OCI-M1 (cell line): ENCODE measurements at regions not wholly inside any gene's neighbourhood (a gene's known extent, or its start where the extent isn't known, plus 50 kb on each side); places are given as distances from the start of the nearest gene placed in this dataset.
"Not testable (repeated sequence)": the region's sequence is repeated elsewhere in the genome, so short reads cannot be mapped to it uniquely, and the experiment has no call there.

Experiments
- DNase-seq: peaks from one replicate; lab custom pipeline; 2025; lab: John Stamatoyannopoulos, UW

DNA sequence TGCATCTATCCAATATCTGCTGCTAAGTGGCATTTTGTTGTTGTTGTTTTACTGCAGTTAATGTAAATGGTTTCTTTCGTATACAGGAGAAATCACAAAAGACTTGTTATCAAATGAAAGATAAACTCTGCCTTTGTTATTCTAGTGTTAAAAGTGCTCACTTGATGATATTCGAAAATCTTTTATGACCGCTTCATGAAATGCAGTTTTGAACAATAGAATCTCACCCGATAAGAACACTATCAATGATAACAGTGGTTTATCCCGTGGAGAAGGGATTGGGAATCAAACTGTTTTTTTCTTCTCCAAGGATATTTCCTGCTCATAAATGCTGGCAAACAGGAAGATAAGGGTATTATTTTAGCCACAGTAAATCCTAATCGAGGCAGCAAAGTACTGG is 1366.3 kb downstream of the OLFM4 start:
- no peak for DNase-seq

DNA sequence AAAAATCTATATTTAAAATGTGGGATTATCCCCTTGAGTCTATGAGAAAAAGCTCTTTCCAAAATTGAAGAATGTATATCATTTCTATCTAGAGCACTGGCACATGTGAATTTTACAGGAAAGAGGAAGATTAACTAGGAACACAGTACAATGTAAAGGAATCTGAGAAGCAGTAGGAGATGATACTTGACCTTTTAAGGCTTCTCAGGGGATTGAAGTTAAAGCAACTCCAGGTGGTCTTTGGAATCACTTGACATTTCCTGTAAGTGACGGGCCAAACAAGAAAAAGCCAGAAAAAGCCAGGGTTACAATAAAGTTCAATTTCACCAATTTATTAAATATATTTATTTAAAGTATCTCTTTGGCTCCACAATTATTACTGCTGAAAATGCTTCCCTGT is 1373.9 kb downstream of the OLFM4 start:
- no peak for DNase-seq

GRCh38 chr13:54415753-54416366 is 1387.2 kb downstream of the OLFM4 start:
- no peak for DNase-seq

- not testable (repeated sequence) for DNase-seq
Measured at GRCh38 chr13:54422946-54423345, 1394.3 kb downstream of the OLFM4 start.

DNA sequence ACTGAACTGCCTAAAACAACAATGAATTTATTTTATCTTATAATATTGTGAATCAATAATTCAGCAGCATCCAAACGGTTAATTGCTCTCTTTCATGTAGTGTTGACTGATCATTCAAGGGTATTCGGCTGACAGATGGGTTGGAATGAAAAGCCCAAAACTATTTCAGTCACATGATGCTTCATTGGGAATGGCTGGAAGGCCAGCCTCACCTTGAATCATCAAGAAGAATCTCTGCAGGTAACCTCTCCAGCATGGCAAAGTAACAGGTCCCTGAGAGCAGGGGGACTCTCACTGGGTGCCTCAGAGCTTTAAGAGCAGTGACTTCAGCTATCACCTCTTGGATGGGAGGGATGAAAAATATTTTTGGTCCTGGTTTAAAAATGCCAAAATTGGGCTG is 1395.7 kb downstream of the OLFM4 start:
- no peak for DNase-seq

GRCh38 chr13:54433493-54434206 is 1405.0 kb downstream of the OLFM4 start:
- no peak for DNase-seq

- not testable (repeated sequence) for DNase-seq
Measured at GRCh38 chr13:54440853-54441400, 1412.3 kb downstream of the OLFM4 start.

DNA sequence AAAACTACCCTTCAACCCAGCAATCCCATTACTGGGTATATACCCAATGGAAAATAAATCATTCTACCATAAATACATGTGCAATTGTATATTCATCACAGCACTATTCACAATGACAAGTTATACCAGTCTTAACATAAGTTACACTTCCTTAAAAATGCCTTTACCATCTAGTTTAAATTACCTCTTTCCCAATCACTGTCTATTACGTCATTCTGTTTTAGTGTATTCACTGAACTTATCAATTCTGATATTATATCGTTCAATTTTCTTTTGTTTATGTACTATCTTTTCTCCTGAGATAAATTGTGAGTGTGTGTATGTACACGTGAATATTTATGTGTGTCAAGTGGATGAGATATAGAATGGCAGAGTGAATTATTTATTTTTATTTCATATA is 1416.8 kb downstream of the OLFM4 start:
- no peak for DNase-seq

DNA sequence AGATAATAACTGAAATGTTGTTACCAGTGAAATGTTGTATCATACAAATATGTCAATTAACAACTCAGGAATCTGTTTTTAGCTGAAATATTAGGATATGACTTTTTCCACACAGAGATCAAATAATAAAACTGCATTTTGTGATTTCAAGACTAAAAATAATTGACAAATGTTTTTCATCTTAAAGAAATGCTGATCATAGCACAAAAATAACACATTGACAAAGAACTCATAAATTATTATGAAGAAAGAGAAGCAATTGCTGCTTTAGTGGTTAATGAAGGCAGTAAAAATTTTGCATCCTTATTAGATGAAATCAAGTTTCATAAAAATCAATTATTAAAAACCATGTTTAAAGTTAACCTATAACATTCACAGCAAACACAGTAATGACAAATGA is 1417.3 kb downstream of the OLFM4 start:
- no peak for DNase-seq

GRCh38 chr13:54449922-54450321 is 1421.3 kb downstream of the OLFM4 start:
- peak; percentile 42 for DNase-seq

DNA sequence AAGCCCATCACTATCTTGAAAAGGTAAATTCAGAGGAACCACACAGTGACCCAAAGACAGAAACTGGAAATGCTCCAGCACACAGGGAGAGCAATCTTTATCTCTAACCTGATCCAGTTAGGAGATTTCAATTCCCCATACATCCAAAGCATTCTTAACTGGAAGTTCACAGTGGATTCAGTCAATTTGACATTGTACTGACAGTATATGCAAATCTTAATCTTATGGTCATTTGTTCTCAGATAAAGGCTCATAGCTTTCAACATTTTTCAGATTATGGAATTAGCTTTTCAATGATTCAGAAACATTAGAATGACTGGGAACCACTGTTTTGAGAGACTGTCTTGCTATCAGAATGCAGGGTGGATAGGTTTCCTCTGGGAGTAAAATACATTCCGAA is 1455.6 kb downstream of the OLFM4 start:
- no peak for DNase-seq

DNA sequence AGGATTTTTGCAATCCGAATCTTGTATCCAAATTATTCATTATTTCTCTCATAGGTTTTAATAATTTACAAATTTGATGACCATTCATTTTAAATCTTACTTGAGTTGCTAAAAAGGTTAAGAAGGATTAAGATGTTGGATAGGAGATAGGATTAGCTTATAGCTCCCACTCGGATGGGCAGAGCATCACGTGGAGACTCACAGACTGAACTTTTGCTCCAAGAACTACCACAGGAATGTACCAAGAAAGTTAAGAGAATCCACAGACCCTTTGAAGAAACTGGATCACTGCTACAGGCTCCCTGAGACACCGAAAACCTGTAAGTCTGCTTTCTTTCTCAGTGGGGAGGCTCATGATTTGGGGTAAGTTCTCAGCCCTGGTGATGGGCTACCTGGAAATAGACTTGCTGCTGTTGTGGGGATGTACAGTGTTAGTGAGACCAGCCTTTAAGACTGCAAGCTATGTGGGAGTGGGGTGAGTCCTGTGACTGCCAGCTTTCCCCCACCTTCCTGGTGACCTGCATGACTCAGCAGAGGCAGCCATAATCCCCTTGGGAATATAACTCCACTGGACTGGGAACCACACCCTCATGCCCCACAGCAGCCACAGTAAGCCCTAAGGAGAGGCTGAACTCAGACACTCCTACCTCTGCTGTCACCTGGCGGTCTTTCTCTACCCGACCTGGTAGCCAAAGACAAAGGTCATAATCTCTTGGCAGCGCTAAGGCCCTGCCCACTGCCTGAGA is 1458.0 kb downstream of the OLFM4 start:
- DNase-seq: no peak

GRCh38 chr13:54489359-54489758 is 1460.7 kb downstream of the OLFM4 start:
- no peak for DNase-seq

DNA sequence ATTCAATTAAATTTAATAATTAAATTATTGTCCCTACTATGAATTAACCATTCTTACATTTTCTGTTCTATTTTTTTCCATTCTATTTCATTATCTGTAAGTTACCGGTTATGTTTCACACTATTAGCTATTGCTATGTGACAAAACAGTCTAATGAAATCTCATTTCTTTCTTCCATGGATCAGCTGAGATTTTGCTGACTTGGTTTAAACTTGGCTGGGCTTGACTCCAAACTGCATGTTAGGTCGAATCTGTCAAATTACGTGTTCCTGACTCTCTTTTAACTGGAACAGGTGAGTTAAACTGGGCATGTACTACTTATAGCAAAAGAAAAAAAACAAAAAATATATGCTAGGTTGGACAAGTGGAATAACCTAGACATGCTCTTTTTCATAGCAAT is 1464.4 kb downstream of the OLFM4 start:
- DNase-seq: no peak

DNA sequence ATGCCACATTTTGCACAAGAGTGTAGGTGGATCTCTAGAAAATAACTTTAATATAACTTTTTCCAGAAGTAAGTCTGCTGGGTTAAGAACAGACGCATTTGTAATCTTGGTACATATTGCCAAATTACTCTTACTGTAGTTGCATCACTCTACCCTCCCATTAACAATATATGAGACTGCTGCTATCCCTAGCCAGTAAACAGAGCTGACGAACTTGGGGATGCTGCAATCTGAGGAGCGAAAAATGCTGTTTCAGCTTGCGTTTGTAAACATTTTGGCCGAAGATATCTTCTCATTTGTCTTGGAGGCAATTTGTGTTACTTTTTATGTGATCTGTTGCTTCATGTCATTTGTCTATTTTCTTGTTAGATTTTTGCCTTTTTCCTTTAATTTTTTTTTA is 1482.8 kb downstream of the OLFM4 start:
- DNase-seq: peak; percentile 2

DNA sequence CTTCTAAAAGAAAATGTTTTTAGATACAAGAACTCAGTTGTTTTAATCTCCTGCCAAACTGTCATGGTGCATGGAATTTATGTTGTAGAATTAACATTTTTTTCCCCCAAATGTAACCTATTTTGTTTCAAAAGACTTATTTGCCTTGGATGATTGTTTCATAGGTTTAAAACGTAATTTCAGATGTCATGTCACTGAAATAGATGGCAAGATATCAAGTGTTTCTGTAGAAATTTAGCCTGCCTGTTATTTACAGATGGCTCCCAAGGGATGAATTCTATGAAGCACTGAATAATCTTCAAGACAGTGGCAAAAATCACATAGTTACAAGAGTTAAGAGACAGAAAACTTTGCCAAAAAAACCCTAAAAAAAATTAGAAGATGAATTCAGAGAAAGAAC is 1484.6 kb downstream of the OLFM4 start:
- DNase-seq: no peak

DNA sequence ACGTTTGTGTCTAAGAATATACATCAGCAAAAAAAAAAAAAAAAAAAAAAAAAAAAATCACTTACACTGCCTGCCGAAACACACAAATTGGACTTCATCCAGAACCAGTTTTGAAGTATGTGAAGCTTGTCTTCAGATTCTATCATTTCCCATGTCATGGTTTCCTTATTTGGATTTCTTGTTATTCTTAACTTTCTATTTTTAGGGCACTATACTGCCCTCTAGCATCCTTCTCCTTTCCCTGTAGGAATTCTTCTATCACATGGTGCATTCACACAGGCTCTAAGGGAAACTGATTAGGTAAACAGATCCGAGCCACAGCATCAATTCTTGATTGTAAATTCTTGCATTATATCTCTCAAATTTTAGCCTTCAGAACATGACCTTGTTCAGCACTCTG is 1507.5 kb downstream of the OLFM4 start:
- DNase-seq: peak; percentile 58

- DNase-seq: no peak
Measured at GRCh38 chr13:54563286-54563685, 1534.7 kb downstream of the OLFM4 start.

DNA sequence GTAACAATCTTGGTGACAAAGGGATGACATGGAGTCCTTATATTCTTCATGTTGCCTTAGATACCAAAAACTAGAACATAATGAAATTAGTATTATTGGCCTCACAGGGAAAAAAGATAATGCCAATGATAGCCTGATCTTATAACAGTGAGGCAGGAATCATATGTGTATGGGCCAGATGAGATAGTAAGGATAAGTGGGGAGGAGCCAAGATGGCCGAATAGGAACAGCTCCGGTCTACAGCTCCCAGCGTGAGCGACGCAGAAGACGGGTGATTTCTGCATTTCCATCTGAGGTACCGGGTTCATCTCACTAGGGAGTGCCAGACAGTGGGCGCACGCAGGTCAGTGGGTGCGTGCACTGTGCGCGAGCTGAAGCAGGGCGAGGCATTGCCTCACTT is 1543.4 kb downstream of the OLFM4 start:
- not testable (repeated sequence) for DNase-seq

DNA sequence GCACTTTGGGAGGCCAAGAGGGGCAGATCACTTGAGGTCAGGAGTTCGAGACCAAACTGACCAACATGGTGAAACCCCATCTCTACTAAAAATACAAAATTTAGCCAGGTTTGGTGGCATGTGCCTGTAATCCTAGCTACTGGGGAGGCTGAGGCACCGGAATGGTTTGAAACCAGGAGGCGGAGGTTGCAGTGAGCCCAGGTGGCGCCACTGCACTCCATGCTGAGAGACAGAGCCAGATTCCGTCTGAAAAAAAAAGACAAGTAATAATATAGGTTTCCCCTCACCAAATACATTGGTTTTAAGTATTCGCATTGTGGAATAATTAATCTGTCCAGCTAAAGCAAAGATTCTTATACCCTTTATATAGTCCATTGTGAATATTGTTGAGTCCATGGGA is 1544.6 kb downstream of the OLFM4 start:
- DNase-seq: no peak

GRCh38 chr13:54574791-54575190 is 1546.2 kb downstream of the OLFM4 start:
- DNase-seq: no peak

GRCh38 chr13:54591540-54591939 is 1562.9 kb downstream of the OLFM4 start:
- no peak for DNase-seq

- no peak for DNase-seq
Measured at GRCh38 chr13:54592201-54592600, 1563.6 kb downstream of the OLFM4 start.
